HG03342 (cell line): ENCODE measurements at regions not wholly inside any gene's neighbourhood (a gene's known extent, or its start where the extent isn't known, plus 50 kb on each side); places are given as distances from the start of the nearest gene placed in this dataset.

ENCODE experiments used
- ATAC-seq: cut with Tn5 transposase; IDR thresholded peaks from one replicate; pipeline ENCODE4 v1.9.1; 2021; ENCODE audit warnings: mild to moderate bottlenecking, moderate library complexity; ENCODE audit not compliant: unreplicated experiment

DNA sequence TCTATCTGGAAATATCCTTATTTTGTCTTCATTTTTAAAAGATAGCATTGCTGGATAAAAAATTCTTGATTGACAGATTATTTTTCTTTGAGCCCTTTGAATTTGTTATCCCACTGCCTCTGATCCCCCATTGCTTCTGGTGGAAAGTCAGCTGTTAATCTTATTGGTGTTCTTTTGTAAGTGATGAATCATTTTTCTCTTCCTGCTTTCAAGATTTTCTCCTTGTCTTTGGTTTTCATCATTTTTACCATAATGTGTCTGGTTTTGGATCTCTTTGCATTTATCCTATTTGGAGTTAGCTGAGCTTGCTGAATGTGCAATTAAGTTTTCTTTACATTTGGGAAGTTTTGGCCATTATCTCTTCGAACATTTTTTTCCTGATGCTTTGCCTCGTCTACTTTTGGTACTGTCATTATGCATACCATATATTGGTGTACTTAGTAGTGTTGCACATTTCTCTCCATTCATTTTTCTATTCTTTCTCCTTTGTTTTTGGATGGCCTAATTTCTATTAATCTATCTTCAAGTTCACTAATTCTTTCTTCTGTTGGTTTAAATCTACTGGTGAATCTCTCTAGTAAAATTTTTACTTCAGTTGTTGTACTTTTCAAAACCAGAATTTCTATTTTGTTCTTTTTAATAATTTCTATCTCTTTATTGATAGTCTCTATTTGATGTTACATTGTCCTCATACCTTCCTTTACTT lies 440.0 kb upstream of the PROK2 start:
- no peak for ATAC-seq

DNA sequence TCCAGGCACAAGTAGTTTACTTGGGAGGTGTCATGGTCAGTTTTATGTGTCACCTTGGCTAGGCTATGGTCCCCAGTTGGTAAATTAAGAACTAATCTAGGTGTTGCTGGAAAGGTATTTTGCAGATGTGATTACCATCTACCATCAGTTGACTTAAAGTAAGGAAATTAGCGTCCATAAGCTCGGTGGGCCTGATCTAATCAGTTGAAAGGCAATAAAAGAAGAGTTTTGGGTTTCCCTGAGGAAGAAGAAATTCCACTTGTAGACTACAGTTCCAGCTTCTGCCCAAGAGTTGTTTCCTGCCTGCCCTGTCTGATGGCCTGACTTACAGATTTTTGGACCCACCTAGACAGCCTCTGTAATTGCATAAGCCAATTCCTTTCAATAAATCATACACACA lies 438.7 kb upstream of the PROK2 start:
- ATAC-seq: no peak

GRCh38 chr3:72223116-72223515 lies 438.2 kb upstream of the PROK2 start:
- no peak for ATAC-seq

- ATAC-seq: no peak
Measured at GRCh38 chr3:72222410-72222809, 437.5 kb upstream of the PROK2 start.

- no peak for ATAC-seq
Measured at GRCh38 chr3:72220946-72221345, 436.0 kb upstream of the PROK2 start.

- ATAC-seq: no peak
Measured at GRCh38 chr3:72219752-72220151, 434.8 kb upstream of the PROK2 start.

DNA sequence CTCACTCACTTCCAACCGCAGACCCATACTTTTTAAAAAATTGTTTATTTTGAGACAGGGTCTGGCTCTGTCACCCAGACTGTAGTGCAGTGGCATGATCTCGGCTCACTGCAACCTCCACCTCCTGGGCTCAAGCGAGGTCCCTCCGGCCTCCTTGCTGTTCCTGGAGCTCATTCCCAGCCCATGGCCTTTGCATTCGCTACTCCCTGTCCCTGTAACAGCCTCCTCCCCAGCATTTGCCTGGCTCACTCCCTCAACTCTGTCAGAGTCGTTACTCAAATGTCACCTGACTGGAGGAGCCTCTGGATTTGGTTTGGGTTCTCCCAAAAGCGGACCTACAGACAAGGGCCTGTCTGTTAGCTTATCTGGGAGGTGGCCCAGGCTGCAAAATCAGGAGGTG lies 432.6 kb upstream of the PROK2 start:
- no peak for ATAC-seq

DNA sequence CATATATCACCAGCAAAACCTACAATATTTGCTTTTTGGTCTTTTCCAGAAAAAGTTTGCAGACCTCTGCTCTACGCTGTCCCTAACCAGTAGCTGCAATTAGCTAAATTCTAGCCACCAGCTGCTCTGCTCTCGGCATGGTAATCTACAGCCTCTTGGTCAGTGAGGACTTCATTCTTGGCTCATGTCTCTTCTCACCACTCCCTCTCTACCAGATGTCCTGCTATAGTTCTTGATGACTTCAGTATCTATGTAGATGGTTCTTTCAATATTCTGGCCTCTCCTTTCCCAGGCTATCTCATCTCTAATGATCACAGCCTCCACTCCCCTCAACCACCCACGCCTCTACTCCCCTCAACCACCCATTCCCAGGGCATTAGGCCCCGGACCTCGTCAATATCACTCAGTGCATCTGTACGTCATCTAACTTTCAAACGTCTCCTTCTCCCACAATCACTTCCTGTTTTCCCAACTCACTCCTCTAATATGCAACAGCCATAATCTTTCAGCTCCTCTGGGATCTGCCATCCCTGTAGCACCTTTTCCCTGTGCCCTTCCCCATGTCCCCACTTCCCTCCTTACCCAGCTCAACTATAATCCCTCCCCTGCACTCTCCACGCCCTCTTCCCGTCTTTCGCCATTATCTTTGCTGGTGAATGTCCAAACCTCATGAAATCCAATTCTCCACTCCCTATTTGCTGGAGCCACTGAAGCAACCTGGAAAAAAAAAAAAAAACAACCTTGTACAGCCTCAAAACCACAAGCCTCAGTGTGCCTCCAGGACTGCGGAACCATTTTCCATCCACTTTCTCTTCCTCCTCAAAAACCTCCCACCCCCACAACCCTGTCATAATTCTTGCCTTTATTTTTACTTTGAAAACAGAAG lies 429.4 kb upstream of the PROK2 start:
- ATAC-seq: no peak

GRCh38 chr3:72213296-72214065 lies 428.5 kb upstream of the PROK2 start:
- no peak for ATAC-seq

GRCh38 chr3:72212396-72212795 lies 427.4 kb upstream of the PROK2 start:
- no peak for ATAC-seq

DNA sequence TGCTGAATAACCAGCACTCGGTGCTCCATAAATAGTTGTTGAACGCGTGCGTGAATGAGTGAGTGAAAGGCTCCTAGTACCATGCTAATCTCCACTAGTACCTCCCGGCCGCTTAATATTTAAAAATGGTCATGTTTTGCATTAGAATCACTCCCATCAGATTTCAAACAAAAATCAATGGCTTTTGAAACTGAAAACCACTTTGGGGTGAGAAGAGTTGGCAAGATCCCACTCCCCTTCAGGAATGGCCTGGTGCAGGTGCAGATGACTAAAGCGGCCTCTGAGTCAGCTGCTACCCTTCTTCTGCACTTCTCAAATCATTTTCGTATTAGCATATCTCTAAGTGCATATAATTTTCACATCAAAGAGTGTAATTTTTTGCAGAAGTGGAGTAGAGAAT lies 425.3 kb upstream of the PROK2 start:
- no peak for ATAC-seq

- ATAC-seq: no peak
Measured at GRCh38 chr3:72205297-72205826, 420.4 kb upstream of the PROK2 start.

GRCh38 chr3:72204452-72204851 lies 419.5 kb upstream of the PROK2 start:
- ATAC-seq: no peak

- no peak for ATAC-seq
Measured at GRCh38 chr3:72203613-72204349, 418.8 kb upstream of the PROK2 start.

DNA sequence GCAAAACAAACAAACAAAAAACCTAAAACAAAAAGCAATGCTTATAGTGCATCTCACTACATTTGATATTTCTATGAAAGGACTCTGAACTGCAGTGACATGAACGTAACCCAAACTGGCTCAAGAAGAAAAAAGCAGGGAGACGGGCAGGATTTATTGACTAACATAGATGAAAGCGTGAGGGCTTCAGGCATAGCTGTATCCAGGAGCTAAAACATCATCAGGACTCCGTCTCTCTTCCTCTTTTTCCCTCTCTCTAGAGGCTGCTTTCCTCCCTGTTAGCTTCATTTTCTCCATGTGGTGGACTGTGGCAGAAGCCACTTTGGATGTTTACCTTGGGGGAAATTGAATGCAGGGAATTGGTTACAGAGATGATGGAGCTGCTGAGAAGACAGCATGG lies 418.2 kb upstream of the PROK2 start:
- ATAC-seq: no peak

- no peak for ATAC-seq
Measured at GRCh38 chr3:72200332-72200731, 415.4 kb upstream of the PROK2 start.

DNA sequence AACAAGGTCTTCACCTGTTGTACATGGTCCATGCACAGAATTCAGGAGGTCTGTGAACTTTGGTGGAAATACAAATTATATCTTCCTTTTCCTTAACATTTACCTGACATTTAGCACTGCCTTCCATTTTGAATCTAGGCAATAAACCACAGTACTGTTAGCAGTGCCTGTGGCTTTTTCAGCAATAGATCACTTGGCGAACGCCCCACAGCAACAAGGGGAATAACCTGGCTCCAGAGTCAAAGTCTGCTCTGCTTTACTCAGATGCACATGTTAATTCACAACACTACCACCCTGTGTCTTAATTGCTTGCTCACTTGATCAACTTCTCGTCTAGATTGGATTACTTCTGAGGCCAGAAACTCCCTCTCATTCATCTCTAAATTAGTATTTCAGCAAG lies 414.6 kb upstream of the PROK2 start:
- no peak for ATAC-seq

DNA sequence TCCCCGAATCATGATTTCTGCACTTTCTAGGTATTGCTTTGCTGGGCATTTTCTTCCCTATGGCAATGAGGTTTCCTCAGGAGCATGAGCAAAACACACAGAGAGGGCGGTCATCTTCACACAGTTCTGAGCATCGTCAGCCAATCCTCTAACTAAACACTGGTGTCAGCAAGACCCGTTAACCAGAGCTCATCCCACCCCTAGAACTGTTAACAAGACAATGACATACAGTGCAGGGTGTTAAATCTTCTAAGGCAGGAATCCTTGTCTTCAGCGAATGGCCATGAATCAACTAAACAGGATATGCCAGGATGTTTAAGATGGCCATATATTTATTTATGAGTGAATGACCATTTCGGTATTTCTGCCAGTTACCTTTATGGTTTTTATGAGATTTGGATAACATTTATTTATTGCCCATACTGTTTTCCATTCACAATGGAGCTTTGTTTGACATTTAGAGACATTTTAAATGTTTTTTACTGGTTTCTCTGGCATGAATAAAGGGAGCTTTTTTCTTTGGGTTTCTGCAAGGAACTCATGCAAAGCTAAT lies 411.5 kb upstream of the PROK2 start:
- no peak for ATAC-seq

DNA sequence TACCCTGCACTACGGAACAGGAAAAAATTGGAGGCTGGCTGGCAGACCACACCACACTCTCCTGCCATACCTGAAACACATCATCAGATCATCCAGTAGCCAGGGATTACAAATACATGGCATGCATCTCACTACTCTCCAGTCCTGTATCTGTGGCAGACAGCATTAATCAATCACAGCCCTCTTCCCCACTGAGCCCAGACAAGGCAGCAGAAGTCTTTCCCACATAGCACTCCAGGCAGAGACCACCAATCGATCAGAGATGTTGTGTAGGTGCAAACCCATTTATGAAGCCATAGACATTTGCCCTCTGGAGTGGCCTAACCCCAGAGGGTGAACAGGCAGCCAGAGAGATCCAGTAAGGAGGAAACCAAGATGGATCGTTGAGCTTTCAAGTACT lies 410.9 kb upstream of the PROK2 start:
- ATAC-seq: no peak

- no peak for ATAC-seq
Measured at GRCh38 chr3:72194458-72194857, 409.5 kb upstream of the PROK2 start.
